ENCODE measurements at regions not wholly inside any gene's neighbourhood (a gene's known extent, or its start where the extent isn't known, plus 50 kb on each side); places are given as distances from the start of the nearest gene placed in this dataset.
"Not testable (repeated sequence)": the region's sequence is repeated elsewhere in the genome, so short reads cannot be mapped to it uniquely, and the experiment has no call there.

DNA sequence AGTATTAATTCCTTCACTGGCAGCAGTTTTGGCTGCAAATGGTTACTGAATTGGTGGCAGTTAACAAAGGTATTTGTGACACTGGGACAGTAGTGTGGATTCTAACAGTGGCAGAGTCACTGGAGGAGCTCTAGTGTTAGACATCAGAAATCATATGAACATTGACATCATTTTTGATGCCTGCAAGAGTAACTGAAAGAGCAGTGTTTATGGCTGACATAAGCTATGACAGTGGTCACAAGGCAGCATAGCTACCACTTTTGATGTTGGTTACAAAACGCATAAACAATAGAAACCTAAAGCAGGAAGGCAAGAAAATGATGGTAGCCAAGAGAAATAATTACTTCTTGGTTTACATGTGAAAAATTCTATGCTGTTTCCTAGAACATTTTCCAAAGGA lies 326.7 kb upstream of the MAN1A1 start:
- DNase-seq (ENCODE audit: low read depth): no peak
- no peaks in the 10 kb centered on the region for H3K27me3 ChIP-seq (ENCODE audit: control insufficient read depth, insufficient read depth, low read length)
- TF ChIP-seq, protein P1, sequence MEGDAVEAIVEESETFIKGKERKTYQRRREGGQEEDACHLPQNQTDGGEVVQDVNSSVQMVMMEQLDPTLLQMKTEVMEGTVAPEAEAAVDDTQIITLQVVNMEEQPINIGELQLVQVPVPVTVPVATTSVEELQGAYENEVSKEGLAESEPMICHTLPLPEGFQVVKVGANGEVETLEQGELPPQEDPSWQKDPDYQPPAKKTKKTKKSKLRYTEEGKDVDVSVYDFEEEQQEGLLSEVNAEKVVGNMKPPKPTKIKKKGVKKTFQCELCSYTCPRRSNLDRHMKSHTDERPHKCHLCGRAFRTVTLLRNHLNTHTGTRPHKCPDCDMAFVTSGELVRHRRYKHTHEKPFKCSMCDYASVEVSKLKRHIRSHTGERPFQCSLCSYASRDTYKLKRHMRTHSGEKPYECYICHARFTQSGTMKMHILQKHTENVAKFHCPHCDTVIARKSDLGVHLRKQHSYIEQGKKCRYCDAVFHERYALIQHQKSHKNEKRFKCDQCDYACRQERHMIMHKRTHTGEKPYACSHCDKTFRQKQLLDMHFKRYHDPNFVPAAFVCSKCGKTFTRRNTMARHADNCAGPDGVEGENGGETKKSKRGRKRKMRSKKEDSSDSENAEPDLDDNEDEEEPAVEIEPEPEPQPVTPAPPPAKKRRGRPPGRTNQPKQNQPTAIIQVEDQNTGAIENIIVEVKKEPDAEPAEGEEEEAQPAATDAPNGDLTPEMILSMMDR (IDR thresholded peaks at IDR 0.05; ENCODE audit: insufficient read depth, low read length, severe bottlenecking): no peak
- no peaks in the 10 kb centered on the region for H3K36me3 ChIP-seq (ENCODE audit: control insufficient read depth, insufficient read depth, low read length)
- FAIRE-seq: no peak
- H3K4me3 ChIP-seq (ENCODE audit: low read depth, low read length): no peak overlapping the region

DNA sequence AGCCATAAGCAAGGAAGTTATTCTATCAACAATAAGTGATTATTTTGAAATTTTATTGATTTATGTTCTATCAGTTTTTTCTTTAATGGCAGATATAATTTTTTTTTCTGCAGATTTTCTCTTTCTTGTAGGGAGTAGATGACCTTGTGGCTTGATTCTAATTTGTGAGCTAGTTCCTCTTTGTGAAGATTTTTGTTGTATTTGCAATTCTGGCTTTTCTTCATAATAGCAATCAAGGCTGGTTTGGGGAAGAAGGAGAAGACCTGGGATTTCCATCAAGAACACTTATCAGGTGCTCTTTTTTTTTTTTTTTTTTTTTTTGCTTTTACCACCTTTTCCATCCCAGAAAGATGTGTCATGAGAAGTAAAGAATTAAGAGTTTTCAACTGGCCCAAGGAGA lies 324.2 kb upstream of the MAN1A1 start:
- FAIRE-seq: no peak
- Histone ChIP-seq H3K36me3 (ENCODE audit: control insufficient read depth, insufficient read depth, low read length) (no peaks in the 10 kb centered on the region), H3K27me3 (ENCODE audit: control insufficient read depth, insufficient read depth, low read length) (no peaks in the 10 kb centered on the region), H3K4me3 (ENCODE audit: low read depth, low read length) (no peak overlapping the region)
- TF ChIP-seq, protein P1 (IDR thresholded peaks at IDR 0.05; ENCODE audit: insufficient read depth, low read length, severe bottlenecking): no peak
- no peak for DNase-seq (ENCODE audit: low read depth)

GRCh38 chr6:119672725-119673124 lies 323.2 kb upstream of the MAN1A1 start:
- no peak for DNase-seq (ENCODE audit: low read depth)
- no peak overlapping the region for H3K4me3 ChIP-seq (ENCODE audit: low read depth, low read length)
- FAIRE-seq: no peak
- H3K36me3 ChIP-seq (ENCODE audit: control insufficient read depth, insufficient read depth, low read length): no peaks in the 10 kb centered on the region
- no peaks in the 10 kb centered on the region for H3K27me3 ChIP-seq (ENCODE audit: control insufficient read depth, insufficient read depth, low read length)
- TF ChIP-seq, protein P1 (IDR thresholded peaks at IDR 0.05; ENCODE audit: insufficient read depth, low read length, severe bottlenecking): no peak

GRCh38 chr6:119671105-119671504 lies 321.5 kb upstream of the MAN1A1 start:
- TF ChIP-seq, protein P1 (IDR thresholded peaks at IDR 0.05; ENCODE audit: insufficient read depth, low read length, severe bottlenecking): no peak
- H3K4me3 ChIP-seq (ENCODE audit: low read depth, low read length): no peak overlapping the region
- FAIRE-seq: no peak
- H3K27me3 ChIP-seq (ENCODE audit: control insufficient read depth, insufficient read depth, low read length): no peaks in the 10 kb centered on the region
- no peaks in the 10 kb centered on the region for H3K36me3 ChIP-seq (ENCODE audit: control insufficient read depth, insufficient read depth, low read length)
- no peak for DNase-seq (ENCODE audit: low read depth)

- Histone ChIP-seq H3K36me3 (ENCODE audit: control insufficient read depth, insufficient read depth, low read length) (no peaks in the 10 kb centered on the region), H3K4me3 (ENCODE audit: low read depth, low read length) (no peak overlapping the region), H3K27me3 (ENCODE audit: control insufficient read depth, insufficient read depth, low read length) (no peaks in the 10 kb centered on the region)
- TF ChIP-seq, protein P1 (IDR thresholded peaks at IDR 0.05; ENCODE audit: insufficient read depth, low read length, severe bottlenecking): no peak
- FAIRE-seq: no peak
- peak; percentile 1 for DNase-seq (ENCODE audit: low read depth)
Measured at GRCh38 chr6:119669221-119669620, 319.7 kb upstream of the MAN1A1 start.

DNA sequence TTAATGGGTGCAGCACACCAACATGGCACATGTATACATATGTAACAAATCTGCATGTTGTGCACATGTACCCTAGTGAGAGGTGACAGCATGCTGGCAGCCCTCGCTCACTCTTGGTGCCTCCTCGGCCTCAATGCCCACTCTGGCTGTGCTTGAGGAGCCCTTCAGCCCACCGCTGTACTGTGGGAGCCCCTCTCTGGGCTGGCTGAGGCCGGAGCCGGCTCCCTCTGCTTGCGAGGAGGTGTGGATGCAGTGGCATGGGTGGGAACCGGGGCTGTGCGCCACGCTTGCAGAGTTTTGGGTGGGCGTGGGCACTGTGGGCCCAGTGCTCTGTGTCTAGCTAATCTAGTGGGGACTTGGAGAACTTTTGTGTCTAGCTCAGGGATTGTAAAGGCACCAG lies 315.9 kb upstream of the MAN1A1 start:
- not testable (repeated sequence) for H3K27me3 ChIP-seq (ENCODE audit: control insufficient read depth, insufficient read depth, low read length); H3K36me3 ChIP-seq (ENCODE audit: control insufficient read depth, insufficient read depth, low read length); H3K4me3 ChIP-seq (ENCODE audit: low read depth, low read length); FAIRE-seq; DNase-seq (ENCODE audit: low read depth)

Measured in bronchial epithelial cell (primary cell).